ENCODE measurements at regions not wholly inside any gene's neighbourhood (a gene's known extent, or its start where the extent isn't known, plus 50 kb on each side); places are given as distances from the start of the nearest gene placed in this dataset.
A peak's percentile ranks its signal among the peaks of the same experiment; 100 is the strongest.

- Histone ChIP-seq H3K36me3 (ENCODE audit: insufficient read depth, low read length) (no peaks in the 10 kb centered on the region), H3K27me3 (ENCODE audit: insufficient read depth, low read length) (peaks cover 7% of the 10 kb centered on the region), H3K4me1 (ENCODE audit: control insufficient read depth, insufficient read depth, low read length, unreplicated experiment) (peaks cover 4% of the 10 kb centered on the region), H3K4me3 (ENCODE audit: low read depth, low read length) (no peak overlapping the region), H3K27ac (ENCODE audit: low read depth, low read length) (no peak overlapping the region), H3K79me2 (ENCODE audit: control insufficient read depth, insufficient read depth, low read length, unreplicated experiment) (no peaks in the 10 kb centered on the region), H2AFZ (ENCODE audit: low read length, unreplicated experiment) (no peak overlapping the region)
These were observed 95.1 kb downstream of the INSIG2 start for GRCh38 chr2:118183381-118183780.

- H3K36me3 ChIP-seq (ENCODE audit: insufficient read depth, low read length): no peaks in the 10 kb centered on the region
- no peak overlapping the region for H3K4me3 ChIP-seq (ENCODE audit: low read depth, low read length)
- H3K4me1 ChIP-seq (ENCODE audit: control insufficient read depth, insufficient read depth, low read length, unreplicated experiment): no peaks in the 10 kb centered on the region
- H3K27me3 ChIP-seq (ENCODE audit: insufficient read depth, low read length): peaks cover 23% of the 10 kb centered on the region
- no peak overlapping the region for H3K27ac ChIP-seq (ENCODE audit: low read depth, low read length)
- H2AFZ ChIP-seq (ENCODE audit: low read length, unreplicated experiment): no peak overlapping the region
- no peaks in the 10 kb centered on the region for H3K79me2 ChIP-seq (ENCODE audit: control insufficient read depth, insufficient read depth, low read length, unreplicated experiment)
These were observed 91.2 kb downstream of the INSIG2 start for GRCh38 chr2:118179445-118179844.

GRCh38 chr2:118177884-118178283 is 89.6 kb downstream of the INSIG2 start:
- H2AFZ ChIP-seq (ENCODE audit: low read length, unreplicated experiment): no peak overlapping the region

GRCh38 chr2:118177318-118177717 is 89.0 kb downstream of the INSIG2 start:
- no peak overlapping the region for H2AFZ ChIP-seq (ENCODE audit: low read length, unreplicated experiment)
- no peaks in the 10 kb centered on the region for H3K36me3 ChIP-seq (ENCODE audit: insufficient read depth, low read length)
- peaks cover 37% of the 10 kb centered on the region for H3K27me3 ChIP-seq (ENCODE audit: insufficient read depth, low read length)
- H3K79me2 ChIP-seq (ENCODE audit: control insufficient read depth, insufficient read depth, low read length, unreplicated experiment): no peaks in the 10 kb centered on the region
- H3K27ac ChIP-seq (ENCODE audit: low read depth, low read length): no peak overlapping the region
- no peaks in the 10 kb centered on the region for H3K4me1 ChIP-seq (ENCODE audit: control insufficient read depth, insufficient read depth, low read length, unreplicated experiment)
- no peak overlapping the region for H3K4me3 ChIP-seq (ENCODE audit: low read depth, low read length)

More at GRCh38 chr2:118177884-118178283, 89.6 kb downstream of the INSIG2 start:
- Histone ChIP-seq H3K4me1 (ENCODE audit: control insufficient read depth, insufficient read depth, low read length, unreplicated experiment) (no peaks in the 10 kb centered on the region), H3K27me3 (ENCODE audit: insufficient read depth, low read length) (peaks cover 34% of the 10 kb centered on the region), H3K4me3 (ENCODE audit: low read depth, low read length) (no peak overlapping the region), H3K79me2 (ENCODE audit: control insufficient read depth, insufficient read depth, low read length, unreplicated experiment) (no peaks in the 10 kb centered on the region), H3K27ac (ENCODE audit: low read depth, low read length) (no peak overlapping the region), H3K36me3 (ENCODE audit: insufficient read depth, low read length) (no peaks in the 10 kb centered on the region)

GRCh38 chr2:118176601-118177000 is 88.3 kb downstream of the INSIG2 start:
- Histone ChIP-seq H3K4me3 (ENCODE audit: low read depth, low read length) (no peak overlapping the region), H3K27ac (ENCODE audit: low read depth, low read length) (no peak overlapping the region), H3K27me3 (ENCODE audit: insufficient read depth, low read length) (peaks cover 44% of the 10 kb centered on the region), H3K79me2 (ENCODE audit: control insufficient read depth, insufficient read depth, low read length, unreplicated experiment) (no peaks in the 10 kb centered on the region), H3K36me3 (ENCODE audit: insufficient read depth, low read length) (no peaks in the 10 kb centered on the region), H3K4me1 (ENCODE audit: control insufficient read depth, insufficient read depth, low read length, unreplicated experiment) (no peaks in the 10 kb centered on the region), H2AFZ (ENCODE audit: low read length, unreplicated experiment) (no peak overlapping the region)

- H3K27me3 ChIP-seq (ENCODE audit: insufficient read depth, low read length): peaks cover 44% of the 10 kb centered on the region
- H3K79me2 ChIP-seq (ENCODE audit: control insufficient read depth, insufficient read depth, low read length, unreplicated experiment): no peaks in the 10 kb centered on the region
- H3K4me3 ChIP-seq (ENCODE audit: low read depth, low read length): no peak overlapping the region
- H3K27ac ChIP-seq (ENCODE audit: low read depth, low read length): no peak overlapping the region
- H3K4me1 ChIP-seq (ENCODE audit: control insufficient read depth, insufficient read depth, low read length, unreplicated experiment): peaks cover 16% of the 10 kb centered on the region
- no peaks in the 10 kb centered on the region for H3K36me3 ChIP-seq (ENCODE audit: insufficient read depth, low read length)
- H2AFZ ChIP-seq (ENCODE audit: low read length, unreplicated experiment): no peak overlapping the region
These were observed 83.3 kb downstream of the INSIG2 start for GRCh38 chr2:118171546-118171945.

- Histone ChIP-seq H3K79me2 (ENCODE audit: control insufficient read depth, insufficient read depth, low read length, unreplicated experiment) (no peaks in the 10 kb centered on the region), H3K4me3 (ENCODE audit: low read depth, low read length) (peak overlapping the region; percentile 16; the same call in 1 of the 2 replicates), H2AFZ (ENCODE audit: low read length, unreplicated experiment) (peak overlapping the region; percentile 84), H3K4me1 (ENCODE audit: control insufficient read depth, insufficient read depth, low read length, unreplicated experiment) (peaks cover 16% of the 10 kb centered on the region), H3K27ac (ENCODE audit: low read depth, low read length) (peak overlapping the region; percentile 37), H3K27me3 (ENCODE audit: insufficient read depth, low read length) (peaks cover 30% of the 10 kb centered on the region), H3K36me3 (ENCODE audit: insufficient read depth, low read length) (no peaks in the 10 kb centered on the region)
These were observed 81.2 kb downstream of the INSIG2 start for GRCh38 chr2:118169359-118170005.

GRCh38 chr2:118168615-118169014 is 80.3 kb downstream of the INSIG2 start:
- peaks cover 23% of the 10 kb centered on the region; the same call in 1 of the 2 replicates for H3K27me3 ChIP-seq (ENCODE audit: insufficient read depth, low read length)

GRCh38 chr2:118167026-118167425 is 78.8 kb downstream of the INSIG2 start:
- Histone ChIP-seq H3K79me2 (ENCODE audit: control insufficient read depth, insufficient read depth, low read length, unreplicated experiment) (no peaks in the 10 kb centered on the region), H3K27me3 (ENCODE audit: insufficient read depth, low read length) (peaks cover 23% of the 10 kb centered on the region), H3K36me3 (ENCODE audit: insufficient read depth, low read length) (no peaks in the 10 kb centered on the region), H3K4me3 (ENCODE audit: low read depth, low read length) (no peak overlapping the region), H2AFZ (ENCODE audit: low read length, unreplicated experiment) (no peak overlapping the region), H3K27ac (ENCODE audit: low read depth, low read length) (no peak overlapping the region), H3K4me1 (ENCODE audit: control insufficient read depth, insufficient read depth, low read length, unreplicated experiment) (peaks cover 16% of the 10 kb centered on the region)

More at GRCh38 chr2:118168615-118169014, 80.3 kb downstream of the INSIG2 start:
- no peak overlapping the region for H2AFZ ChIP-seq (ENCODE audit: low read length, unreplicated experiment)
- no peak overlapping the region for H3K4me3 ChIP-seq (ENCODE audit: low read depth, low read length)
- peaks cover 16% of the 10 kb centered on the region for H3K4me1 ChIP-seq (ENCODE audit: control insufficient read depth, insufficient read depth, low read length, unreplicated experiment)
- no peaks in the 10 kb centered on the region for H3K36me3 ChIP-seq (ENCODE audit: insufficient read depth, low read length)
- peak overlapping the region; percentile 37; the same call in 1 of the 2 replicates for H3K27ac ChIP-seq (ENCODE audit: low read depth, low read length)
- H3K79me2 ChIP-seq (ENCODE audit: control insufficient read depth, insufficient read depth, low read length, unreplicated experiment): no peaks in the 10 kb centered on the region

GRCh38 chr2:118166242-118166641 is 78.0 kb downstream of the INSIG2 start:
- peaks cover 16% of the 10 kb centered on the region for H3K4me1 ChIP-seq (ENCODE audit: control insufficient read depth, insufficient read depth, low read length, unreplicated experiment)
- no peak overlapping the region for H3K27ac ChIP-seq (ENCODE audit: low read depth, low read length)
- peaks cover 23% of the 10 kb centered on the region for H3K27me3 ChIP-seq (ENCODE audit: insufficient read depth, low read length)
- no peak overlapping the region for H3K4me3 ChIP-seq (ENCODE audit: low read depth, low read length)
- no peaks in the 10 kb centered on the region for H3K79me2 ChIP-seq (ENCODE audit: control insufficient read depth, insufficient read depth, low read length, unreplicated experiment)
- no peak overlapping the region for H2AFZ ChIP-seq (ENCODE audit: low read length, unreplicated experiment)
- H3K36me3 ChIP-seq (ENCODE audit: insufficient read depth, low read length): no peaks in the 10 kb centered on the region

- H2AFZ ChIP-seq (ENCODE audit: low read length, unreplicated experiment): no peak overlapping the region
- H3K27ac ChIP-seq (ENCODE audit: low read depth, low read length): no peak overlapping the region
- no peak overlapping the region for H3K4me3 ChIP-seq (ENCODE audit: low read depth, low read length)
- peaks cover 16% of the 10 kb centered on the region for H3K4me1 ChIP-seq (ENCODE audit: control insufficient read depth, insufficient read depth, low read length, unreplicated experiment)
- no peaks in the 10 kb centered on the region for H3K79me2 ChIP-seq (ENCODE audit: control insufficient read depth, insufficient read depth, low read length, unreplicated experiment)
- H3K36me3 ChIP-seq (ENCODE audit: insufficient read depth, low read length): no peaks in the 10 kb centered on the region
- peaks cover 22% of the 10 kb centered on the region for H3K27me3 ChIP-seq (ENCODE audit: insufficient read depth, low read length)
These were observed 77.3 kb downstream of the INSIG2 start for GRCh38 chr2:118165595-118165994.

Measured in ACC112 (cell line).